ENCODE measurements at regions not wholly inside any gene's neighbourhood (a gene's known extent, or its start where the extent isn't known, plus 50 kb on each side); places are given as distances from the start of the nearest gene placed in this dataset.
A peak's percentile ranks its signal among the peaks of the same experiment; 100 is the strongest.
"Not testable (repeated sequence)": the region's sequence is repeated elsewhere in the genome, so short reads cannot be mapped to it uniquely, and the experiment has no call there.

- no peak for DNase-seq
Measured at GRCh38 chr1:188496506-188496905, 1667.8 kb downstream of the PLA2G4A start.

GRCh38 chr1:188497020-188497419, 1668.3 kb downstream of the PLA2G4A start:
- DNase-seq: no peak

- peak; percentile 64 for DNase-seq
Measured at GRCh38 chr1:188499690-188500089, 1670.9 kb downstream of the PLA2G4A start.

GRCh38 chr1:188514917-188515316, 1686.2 kb downstream of the PLA2G4A start:
- no peak for DNase-seq

GRCh38 chr1:188517139-188517538, 1688.4 kb downstream of the PLA2G4A start:
- no peak for DNase-seq

- DNase-seq: no peak
Measured at GRCh38 chr1:188551176-188551575, 1722.4 kb downstream of the PLA2G4A start.

- no peak for DNase-seq
Measured at GRCh38 chr1:188557053-188557452, 1728.3 kb downstream of the PLA2G4A start.

GRCh38 chr1:188582911-188583532, 1754.3 kb downstream of the PLA2G4A start:
- no peak for DNase-seq

- DNase-seq: no peak
Measured at GRCh38 chr1:188584119-188584518, 1755.4 kb downstream of the PLA2G4A start.

GRCh38 chr1:188590641-188591040, 1761.9 kb downstream of the PLA2G4A start:
- DNase-seq: no peak

- no peak for DNase-seq
Measured at GRCh38 chr1:188594542-188595235, 1765.9 kb downstream of the PLA2G4A start.

GRCh38 chr1:188599313-188599712, 1770.6 kb downstream of the PLA2G4A start:
- no peak for DNase-seq

GRCh38 chr1:188611432-188611831, 1782.7 kb downstream of the PLA2G4A start:
- no peak for DNase-seq

- DNase-seq: no peak
Measured at GRCh38 chr1:188615321-188615720, 1786.6 kb downstream of the PLA2G4A start.

- no peak for DNase-seq
Measured at GRCh38 chr1:188620236-188620635, 1791.5 kb downstream of the PLA2G4A start.

- DNase-seq: no peak
Measured at GRCh38 chr1:188641566-188642211, 1812.9 kb downstream of the PLA2G4A start.

GRCh38 chr1:188642704-188643103, 1814.0 kb downstream of the PLA2G4A start:
- no peak for DNase-seq

GRCh38 chr1:188652678-188653077, 1823.9 kb downstream of the PLA2G4A start:
- DNase-seq: no peak

- DNase-seq: not testable (repeated sequence)
Measured at GRCh38 chr1:188655966-188656365, 1821.7 kb downstream of the BRINP3 start.

GRCh38 chr1:188660572-188660971, 1817.1 kb downstream of the BRINP3 start:
- DNase-seq: no peak

GRCh38 chr1:188665477-188665876, 1812.2 kb downstream of the BRINP3 start:
- DNase-seq: no peak

- peak; percentile 62 for DNase-seq
Measured at GRCh38 chr1:188668083-188668482, 1809.6 kb downstream of the BRINP3 start.

GRCh38 chr1:188669728-188670382, 1807.8 kb downstream of the BRINP3 start:
- DNase-seq: no peak

- no peak for DNase-seq
Measured at GRCh38 chr1:188670837-188671236, 1806.8 kb downstream of the BRINP3 start.

Data from islet precursor cell (in vitro differentiated cells).